CD4-positive, alpha-beta T cell treated with Interleukin-21 for 1 hour (primary cell): ENCODE measurements at regions not wholly inside any gene's neighbourhood (a gene's known extent, or its start where the extent isn't known, plus 50 kb on each side); places are given as distances from the start of the nearest gene placed in this dataset.

Source experiments
- DNase-seq: peaks from one replicate; pipeline ENCODE4 v3.0.0-alpha.2; 2020

- DNase-seq, result no peak
These were observed 466.7 kb upstream of the FAT1 start for GRCh38 chr4:187190390-187190789.

- DNase-seq, result no peak
These were observed 468.0 kb upstream of the FAT1 start for GRCh38 chr4:187191676-187192075.

GRCh38 chr4:187192266-187192665 lies 468.6 kb upstream of the FAT1 start:
- DNase-seq, result no peak

GRCh38 chr4:187193141-187193540 lies 469.5 kb upstream of the FAT1 start:
- DNase-seq, result no peak

GRCh38 chr4:187204389-187204918 lies 480.8 kb upstream of the FAT1 start:
- DNase-seq, result no peak

- no peak for DNase-seq
These were observed 484.3 kb upstream of the FAT1 start for GRCh38 chr4:187207931-187208330.

- DNase-seq, result no peak
These were observed 485.0 kb upstream of the FAT1 start for GRCh38 chr4:187208651-187209050.

- DNase-seq, result no peak
These were observed 486.4 kb upstream of the FAT1 start for GRCh38 chr4:187209921-187210613.

GRCh38 chr4:187212446-187213080 lies 488.9 kb upstream of the FAT1 start:
- DNase-seq, result no peak

GRCh38 chr4:187215438-187215837 lies 491.8 kb upstream of the FAT1 start:
- DNase-seq, result no peak

- no peak for DNase-seq
These were observed 495.1 kb upstream of the FAT1 start for GRCh38 chr4:187218705-187219245.

- DNase-seq, result no peak
These were observed 500.9 kb upstream of the FAT1 start for GRCh38 chr4:187224560-187224959.

- no peak for DNase-seq
These were observed 504.4 kb upstream of the FAT1 start for GRCh38 chr4:187227907-187228704.

GRCh38 chr4:187232196-187232595 lies 508.5 kb upstream of the FAT1 start:
- no peak for DNase-seq

GRCh38 chr4:187232796-187233195 lies 509.1 kb upstream of the FAT1 start:
- DNase-seq, result no peak

- no peak for DNase-seq
These were observed 512.0 kb upstream of the FAT1 start for GRCh38 chr4:187235456-187236170.

GRCh38 chr4:187236209-187236890 lies 512.7 kb upstream of the FAT1 start:
- no peak for DNase-seq

GRCh38 chr4:187238646-187239045 lies 515.0 kb upstream of the FAT1 start:
- no peak for DNase-seq

GRCh38 chr4:187251896-187252295 lies 528.2 kb upstream of the FAT1 start:
- DNase-seq, result no peak

- no peak for DNase-seq
These were observed 533.2 kb upstream of the FAT1 start for GRCh38 chr4:187256897-187257296.

GRCh38 chr4:187258651-187259401 lies 535.2 kb upstream of the FAT1 start:
- DNase-seq, result no peak
